Adrenal gland (tissue), 5 donors: ENCODE measurements at regions not wholly inside any gene's neighbourhood (a gene's known extent, or its start where the extent isn't known, plus 50 kb on each side); places are given as distances from the start of the nearest gene placed in this dataset.

Experiments used
- CTCF ChIP-seq, 6 experiments: fragments of 450-650 bp in 4 of 6; fragments of 200-600 bp in 2 of 6; sonication (generic) in 1 of 6; IDR thresholded peaks; 1 replicate in 5 of 6; 2 replicates in 1 of 6; pipeline versions ENCODE4 v1.5.1 to v1.8.0; 2016 to 2021; ENCODE audit warnings: antibody characterized with exemption in 6 of 6, mild to moderate bottlenecking in 2 of 6, moderate library complexity in 1 of 6
- POLR2A ChIP-seq, 2 donors: fragments of 450-650 bp; IDR thresholded peaks; one replicate each; pipeline ENCODE4 v1.6.1; 2017; ENCODE audit warnings: antibody characterized with exemption in 2 of 2, mild to moderate bottlenecking in 2 of 2, moderate library complexity in 1 of 2
- donor health status: DM: no; HTN: no; CAD: no.

DNA sequence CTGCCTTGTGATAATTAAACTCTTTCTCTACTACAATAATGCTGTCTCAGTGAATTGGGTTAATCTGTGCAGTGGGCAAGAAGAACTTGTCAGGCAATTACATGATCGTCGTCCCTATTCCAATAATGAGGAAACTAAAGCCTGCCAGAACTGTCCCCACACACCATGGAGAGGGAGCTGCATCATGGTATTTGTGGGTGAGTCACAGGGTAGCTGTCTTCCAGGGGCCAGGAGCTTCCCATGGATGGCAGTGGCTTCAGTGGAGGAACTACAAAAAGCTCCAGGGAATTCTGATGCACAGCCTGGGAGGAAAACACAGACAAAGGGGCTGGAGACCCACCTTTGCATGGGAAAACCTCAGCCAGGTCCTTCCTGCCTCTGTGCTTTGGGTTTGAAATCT, 83.3 kb upstream of the C16orf82 start:
- TF ChIP-seq POLR2A (IDR thresholded peaks at IDR 0.05), result no peak
- TF ChIP-seq CTCF (IDR thresholded peaks at IDR 0.05), result no peak
